Spleen (tissue), 11 donors: ENCODE measurements at regions not wholly inside any gene's neighbourhood (a gene's known extent, or its start where the extent isn't known, plus 50 kb on each side); places are given as distances from the start of the nearest gene placed in this dataset.

Experiments
- DNase-seq: peaks from one replicate; pipeline ENCODE4 v3.0.0-alpha.2; 2020
- H3K27ac ChIP-seq, 8 donors: fragments of 200-600 bp; sonication (generic) in 7 of 8; 1 replicate in 4 of 8; 2 replicates in 4 of 8; pipeline versions ENCODE4 v1.5.0 to v1.8.0; 2016 to 2021; ENCODE audit warnings: inconsistent platforms in 4 of 8, mild to moderate bottlenecking in 4 of 8, moderate library complexity in 1 of 8
- H3K27me3 ChIP-seq, 7 donors: fragments of 200-600 bp; sonication (generic) in 6 of 7; replicated peaks in 1 of 7; 1 replicate in 4 of 7; 2 replicates in 3 of 7; pipeline versions ENCODE4 v1.5.0 to v1.8.0; 2016 to 2021; ENCODE audit warnings: inconsistent platforms in 3 of 7, mild to moderate bottlenecking in 1 of 7
- H3K36me3 ChIP-seq, 6 donors: fragments of 200-600 bp; sonication (generic) in 5 of 6; 1 replicate in 4 of 6; 2 replicates in 2 of 6; pipeline versions ENCODE4 v1.5.0 to v1.8.0; 2016 to 2021; ENCODE audit warnings: inconsistent platforms in 2 of 6
- H3K4me1 ChIP-seq, 6 donors: fragments of 200-600 bp; sonication (generic) in 5 of 6; 1 replicate in 3 of 6; 2 replicates in 3 of 6; pipeline versions ENCODE4 v1.5.0 to v1.8.0; 2016 to 2021; ENCODE audit warnings: inconsistent platforms in 3 of 6
- H3K4me3 ChIP-seq, 8 donors: fragments of 200-600 bp; sonication (generic) in 7 of 8; 1 replicate in 4 of 8; 2 replicates in 4 of 8; pipeline versions ENCODE4 v1.5.0 to v1.8.0; 2016 to 2021; ENCODE audit warnings: inconsistent platforms in 4 of 8, mild to moderate bottlenecking in 4 of 8, moderate library complexity in 2 of 8
- H3K9me3 ChIP-seq, 8 donors: fragments of 200-600 bp; sonication (generic) in 7 of 8; 1 replicate in 4 of 8; 2 replicates in 4 of 8; pipeline versions ENCODE4 v1.5.0 to v1.8.0; 2016 to 2021; ENCODE audit warnings: inconsistent platforms in 4 of 8
- CTCF ChIP-seq, 11 experiments: fragments of 200-600 bp in 7 of 11; fragments of 450-650 bp in 4 of 11; sonication (generic) in 4 of 11; IDR thresholded peaks in 8 of 11; conservative IDR thresholded peaks in 3 of 11; 1 replicate in 7 of 11; 2 replicates in 4 of 11; pipeline versions ENCODE4 v1.4.0 to v1.8.0; 2016 to 2021; ENCODE audit warnings: antibody characterized with exemption in 11 of 11, inconsistent platforms in 4 of 11, mild to moderate bottlenecking in 1 of 11
- POLR2A ChIP-seq, 3 donors: fragments of 450-650 bp; IDR thresholded peaks; one replicate each; pipeline ENCODE4 v1.5.1; 2017; ENCODE audit warnings: antibody characterized with exemption in 3 of 3, mild to moderate bottlenecking in 1 of 3
- POLR2AphosphoS5 ChIP-seq, 3 donors: sonication (generic); formaldehyde crosslinking; IDR thresholded peaks; one replicate each; pipeline ENCODE4 v1.5.1; 2017; ENCODE audit warnings: antibody characterized with exemption in 3 of 3
- WGBS, 5 donors: extraction: QIAGEN DNeasy Blood & Tissue Kit in 3 of 5; methylation state at CpG; one replicate each; pipeline versions ENCODE4 v1.1.5 to v1.1.7; 2013 to 2018; 5-methylcytosine and 5-hydroxymethylcytosine counted together
- intact Hi-C: fragments of 100-400 bp; cut with DNase I; formaldehyde crosslinking; loops from one replicate; pipeline ENCODE4 v1.15.0; 2023; ENCODE audit warnings: low total_unique reads
- donor health status: healthy with polysubstance abuse.
- donor health status: DM: no; HTN: no; CAD: no; lungs with moderate emphysema.
- donor health status: DM: no; HTN: no; CAD: no.
- donor health status: Bipolar disorder and iron deficiency.
- donor health status: healthy.
- donor health status: DM: no; HTN: no; CAD: no.
- donor health status: DM: yes; HTN: yes; CAD: no.

- DNase-seq: no peak
- no peaks in the 10 kb centered on the region for H3K4me1 ChIP-seq
- no peak overlapping the region for H3K4me3 ChIP-seq
- no peak overlapping the region for H3K27ac ChIP-seq
- WGBS, 5 donors: 89 to 98% (median 97%) methylated on average over 2 of the region's 2 CpGs
- no peaks in the 10 kb centered on the region for H3K27me3 ChIP-seq
- no peaks in the 10 kb centered on the region for H3K9me3 ChIP-seq
- TF ChIP-seq POLR2AphosphoS5 (IDR thresholded peaks at IDR 0.05) (no peak), CTCF (IDR thresholded peaks at IDR 0.05 in 8 of 11, conservative IDR thresholded peaks at IDR 0.05 in 3 of 11) (no peak), POLR2A (IDR thresholded peaks at IDR 0.05) (no peak)
- peaks cover 0 to 26% (median 0%) of the 10 kb centered on the region in 6 donors for H3K36me3 ChIP-seq
- intact Hi-C loops: no loop called here
Observed at GRCh38 chr3:107249132-107249531, 128.1 kb upstream of the CCDC54 start.

GRCh38 chr3:107250221-107250620 is 127.0 kb upstream of the CCDC54 start:
- WGBS, 5 donors: 85 to 96% (median 90%) methylated on average over 4 of the region's 4 CpGs
- intact Hi-C loops: no loop called here
- peaks cover 0 to 26% (median 0%) of the 10 kb centered on the region in 6 donors for H3K36me3 ChIP-seq
- H3K4me1 ChIP-seq: no peaks in the 10 kb centered on the region
- no peak overlapping the region for H3K27ac ChIP-seq
- H3K9me3 ChIP-seq: no peaks in the 10 kb centered on the region
- no peaks in the 10 kb centered on the region for H3K27me3 ChIP-seq
- no peak overlapping the region for H3K4me3 ChIP-seq
- no peak for DNase-seq
- TF ChIP-seq CTCF (IDR thresholded peaks at IDR 0.05 in 8 of 11, conservative IDR thresholded peaks at IDR 0.05 in 3 of 11) (no peak), POLR2AphosphoS5 (IDR thresholded peaks at IDR 0.05) (no peak), POLR2A (IDR thresholded peaks at IDR 0.05) (no peak)

GRCh38 chr3:107251819-107252218 is 125.4 kb upstream of the CCDC54 start:
- Histone ChIP-seq H3K9me3 (no peaks in the 10 kb centered on the region), H3K4me1 (no peaks in the 10 kb centered on the region), H3K36me3 (peaks cover 0 to 14% (median 0%) of the 10 kb centered on the region in 6 donors), H3K27ac (no peak overlapping the region), H3K4me3 (no peak overlapping the region), H3K27me3 (no peaks in the 10 kb centered on the region)
- intact Hi-C loops: no loop called here
- TF ChIP-seq POLR2A (IDR thresholded peaks at IDR 0.05): no peak
- no peak for TF ChIP-seq CTCF (IDR thresholded peaks at IDR 0.05 in 8 of 11, conservative IDR thresholded peaks at IDR 0.05 in 3 of 11)
- no peak for TF ChIP-seq POLR2AphosphoS5 (IDR thresholded peaks at IDR 0.05)
- no peak for DNase-seq
- 91 to 95% (median 94%) methylated on average over 5 of the region's 5 CpGs for WGBS, 5 donors

- Histone ChIP-seq H3K27ac (no peak overlapping the region), H3K9me3 (no peaks in the 10 kb centered on the region), H3K4me1 (no peaks in the 10 kb centered on the region), H3K4me3 (no peak overlapping the region), H3K27me3 (no peaks in the 10 kb centered on the region), H3K36me3 (no peaks in the 10 kb centered on the region)
- WGBS, 5 donors: 0 to 3% (median 0%) methylated on average over 1 of the region's 1 CpG
- TF ChIP-seq POLR2A (IDR thresholded peaks at IDR 0.05) (no peak), POLR2AphosphoS5 (IDR thresholded peaks at IDR 0.05) (no peak), CTCF (IDR thresholded peaks at IDR 0.05 in 8 of 11, conservative IDR thresholded peaks at IDR 0.05 in 3 of 11) (no peak)
- no peak for DNase-seq
- intact Hi-C loops: no loop called here
Observed at GRCh38 chr3:107256963-107257362, 120.3 kb upstream of the CCDC54 start.
